RWPE2 (cell line): ENCODE measurements at regions not wholly inside any gene's neighbourhood (a gene's known extent, or its start where the extent isn't known, plus 50 kb on each side); places are given as distances from the start of the nearest gene placed in this dataset.

Experiments
- ATAC-seq: fragments of 200-7000 bp; cut with Tn5 transposase; 3 replicates; pipeline ENCODE4 v1.9.1; 2021; ENCODE audit warnings: low read depth
- DNase-seq: peaks from one replicate; pipeline ENCODE4 v3.0.0-alpha.2; 2020; ENCODE audit warnings: low spot score
- H3K27ac ChIP-seq: fragments of 450-650 bp; 2 replicates; pipeline ENCODE4 v1.5.1; 2017; ENCODE audit warnings: mild to moderate bottlenecking; ENCODE audit not compliant: poor library complexity, severe bottlenecking
- H3K27me3 ChIP-seq: fragments of 250-450 bp; sonication (Bioruptor Pico); 2 replicates; pipeline ENCODE4 v1.5.1; 2021; ENCODE audit warnings: mild to moderate bottlenecking, moderate library complexity; ENCODE audit not compliant: insufficient read depth, poor library complexity, severe bottlenecking
- H3K36me3 ChIP-seq: fragments of 250-450 bp; sonication (Bioruptor Pico); 2 replicates; pipeline ENCODE4 v1.5.1; 2020; ENCODE audit warnings: low read depth, mild to moderate bottlenecking, moderate library complexity
- H3K4me1 ChIP-seq: fragments of 250-450 bp; sonication (Bioruptor Pico); 2 replicates; pipeline ENCODE4 v1.5.1; 2021; ENCODE audit warnings: mild to moderate bottlenecking, moderate library complexity; ENCODE audit not compliant: insufficient read depth, poor library complexity, severe bottlenecking
- H3K4me3 ChIP-seq: fragments of 250-450 bp; sonication (Bioruptor Pico); 2 replicates; pipeline ENCODE4 v1.5.1; 2021; ENCODE audit warnings: mild to moderate bottlenecking, moderate library complexity; ENCODE audit not compliant: severe bottlenecking
- H3K9me3 ChIP-seq: fragments of 250-450 bp; sonication (Bioruptor Pico); 2 replicates; pipeline ENCODE4 v1.5.1; 2021; ENCODE audit warnings: mild to moderate bottlenecking, moderate library complexity; ENCODE audit not compliant: severe bottlenecking
- CTCF ChIP-seq: fragments of 450-650 bp; IDR thresholded peaks from one replicate; pipeline ENCODE4 v1.5.1; 2017; ENCODE audit warnings: mild to moderate bottlenecking, moderate library complexity; ENCODE audit not compliant: poor library complexity, severe bottlenecking

GRCh38 chr10:64846700-64847099, 1325.5 kb downstream of the REEP3 start:
- no peak for DNase-seq
- ATAC-seq: no peak
- H3K27ac ChIP-seq: no peak overlapping the region
- no peak for TF ChIP-seq CTCF
- no peaks in the 10 kb centered on the region for H3K9me3 ChIP-seq
- H3K4me1 ChIP-seq: no peaks in the 10 kb centered on the region
- no peaks in the 10 kb centered on the region for H3K36me3 ChIP-seq
- H3K27me3 ChIP-seq: peaks cover 4% of the 10 kb centered on the region
- H3K4me3 ChIP-seq: no peak overlapping the region

GRCh38 chr10:64855941-64856340, 1334.7 kb downstream of the REEP3 start:
- TF ChIP-seq CTCF: no peak
- ATAC-seq (no peak), DNase-seq (no peak)
- Histone ChIP-seq H3K4me1 (no peaks in the 10 kb centered on the region), H3K27ac (no peak overlapping the region), H3K4me3 (no peak overlapping the region), H3K27me3 (peaks cover 4% of the 10 kb centered on the region), H3K9me3 (no peaks in the 10 kb centered on the region), H3K36me3 (no peaks in the 10 kb centered on the region)

GRCh38 chr10:64859911-64860310, 1338.7 kb downstream of the REEP3 start:
- ATAC-seq (no peak), DNase-seq (no peak)
- no peaks in the 10 kb centered on the region for H3K9me3 ChIP-seq
- H3K27ac ChIP-seq: no peak overlapping the region
- H3K36me3 ChIP-seq: no peaks in the 10 kb centered on the region
- TF ChIP-seq CTCF: no peak
- H3K4me3 ChIP-seq: no peak overlapping the region
- peaks cover 4% of the 10 kb centered on the region for H3K27me3 ChIP-seq
- no peaks in the 10 kb centered on the region for H3K4me1 ChIP-seq

GRCh38 chr10:64863836-64864235, 1342.6 kb downstream of the REEP3 start:
- no peaks in the 10 kb centered on the region for H3K4me1 ChIP-seq
- H3K9me3 ChIP-seq: no peaks in the 10 kb centered on the region
- no peak overlapping the region for H3K4me3 ChIP-seq
- H3K27ac ChIP-seq: no peak overlapping the region
- no peak for TF ChIP-seq CTCF
- DNase-seq: no peak
- no peak for ATAC-seq
- H3K36me3 ChIP-seq: no peaks in the 10 kb centered on the region
- H3K27me3 ChIP-seq: no peaks in the 10 kb centered on the region

- DNase-seq (no peak), ATAC-seq (no peak)
- no peaks in the 10 kb centered on the region for H3K4me1 ChIP-seq
- H3K27ac ChIP-seq: no peak overlapping the region
- no peak for TF ChIP-seq CTCF
- no peaks in the 10 kb centered on the region for H3K27me3 ChIP-seq
- no peak overlapping the region for H3K4me3 ChIP-seq
- no peaks in the 10 kb centered on the region for H3K36me3 ChIP-seq
- no peaks in the 10 kb centered on the region for H3K9me3 ChIP-seq
These were observed 1346.3 kb downstream of the REEP3 start for GRCh38 chr10:64867501-64867962.
